Heart left ventricle (tissue), 13 donors: ENCODE measurements at regions not wholly inside any gene's neighbourhood (a gene's known extent, or its start where the extent isn't known, plus 50 kb on each side); places are given as distances from the start of the nearest gene placed in this dataset.

Experiments used
- POLR2A ChIP-seq, 2 donors: fragments of 450-650 bp; IDR thresholded peaks; one replicate each; pipeline ENCODE4 v1.6.1; 2017; ENCODE audit warnings: antibody characterized with exemption in 2 of 2, mild to moderate bottlenecking in 2 of 2, moderate library complexity in 2 of 2
- TF ChIP-seq, protein P1 (sequence below), 12 donors: fragments of 200-600 bp; sonication (generic) in 4 of 12; IDR thresholded peaks; one replicate each; pipeline versions ENCODE4 v1.5.0 to v1.8.0; 2018 to 2022; ENCODE audit warnings: antibody characterized with exemption in 12 of 12, mild to moderate bottlenecking in 5 of 12
- donor health status: ischemic (EF 13 %, LVEDD 7.1; RV severe dilation, severe dysfunction).
- donor health status: DM: no; HTN: yes; CAD: no.
- donor health status: DM: no; HTN: no; CAD: no.
- donor health status: ischemic (EF 25% LVEDD 6.9; RV normal size, moderate dysfunction).
- donor health status: ischemic (EF 25% LVEDD 5.7; RV mildly dilated, moderate dysfunction).
- donor health status: ischemic (EF 35%, LVEDD 5.7; RV mildly dilated, moderate dysfunction).
- donor health status: nonischemic (EF 11% LVEDD 7.7; RV severe dilation, severe dysfunction).
- donor health status: DM: yes; HTN: yes; CAD: no.
- donor health status: PGD.
- donor health status: ischemic (EF 29% LVEDD 5.4; RV normal size, mild dysfunction).
- donor health status: nonischemic (EF 23%, LVEDD 6.1; RV moderate dilation, normal function).

DNA sequence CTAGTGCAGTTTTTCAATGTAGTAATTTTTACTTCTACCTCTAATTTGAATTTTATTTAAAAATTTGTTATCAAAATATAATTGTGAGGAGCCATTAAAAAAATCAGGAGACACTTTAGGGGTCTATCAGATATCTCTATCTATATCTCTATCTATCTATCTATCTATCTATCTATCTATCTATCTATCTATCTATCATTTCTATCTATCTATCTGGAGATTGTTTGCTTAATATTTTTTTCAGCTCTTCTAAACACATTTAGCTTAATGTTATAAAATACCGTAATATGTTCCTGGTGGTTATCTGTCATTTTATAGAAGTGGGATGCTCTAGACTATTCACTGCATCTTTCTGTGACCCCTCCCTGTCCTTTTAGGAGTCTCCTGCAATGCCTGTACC, 193.7 kb upstream of the P2RY1 start:
- TF ChIP-seq, protein P1, sequence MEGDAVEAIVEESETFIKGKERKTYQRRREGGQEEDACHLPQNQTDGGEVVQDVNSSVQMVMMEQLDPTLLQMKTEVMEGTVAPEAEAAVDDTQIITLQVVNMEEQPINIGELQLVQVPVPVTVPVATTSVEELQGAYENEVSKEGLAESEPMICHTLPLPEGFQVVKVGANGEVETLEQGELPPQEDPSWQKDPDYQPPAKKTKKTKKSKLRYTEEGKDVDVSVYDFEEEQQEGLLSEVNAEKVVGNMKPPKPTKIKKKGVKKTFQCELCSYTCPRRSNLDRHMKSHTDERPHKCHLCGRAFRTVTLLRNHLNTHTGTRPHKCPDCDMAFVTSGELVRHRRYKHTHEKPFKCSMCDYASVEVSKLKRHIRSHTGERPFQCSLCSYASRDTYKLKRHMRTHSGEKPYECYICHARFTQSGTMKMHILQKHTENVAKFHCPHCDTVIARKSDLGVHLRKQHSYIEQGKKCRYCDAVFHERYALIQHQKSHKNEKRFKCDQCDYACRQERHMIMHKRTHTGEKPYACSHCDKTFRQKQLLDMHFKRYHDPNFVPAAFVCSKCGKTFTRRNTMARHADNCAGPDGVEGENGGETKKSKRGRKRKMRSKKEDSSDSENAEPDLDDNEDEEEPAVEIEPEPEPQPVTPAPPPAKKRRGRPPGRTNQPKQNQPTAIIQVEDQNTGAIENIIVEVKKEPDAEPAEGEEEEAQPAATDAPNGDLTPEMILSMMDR (IDR thresholded peaks at IDR 0.05), result no peak
- no peak for TF ChIP-seq POLR2A (IDR thresholded peaks at IDR 0.05)
